ENCODE measurements at regions not wholly inside any gene's neighbourhood (a gene's known extent, or its start where the extent isn't known, plus 50 kb on each side); places are given as distances from the start of the nearest gene placed in this dataset.

DNA sequence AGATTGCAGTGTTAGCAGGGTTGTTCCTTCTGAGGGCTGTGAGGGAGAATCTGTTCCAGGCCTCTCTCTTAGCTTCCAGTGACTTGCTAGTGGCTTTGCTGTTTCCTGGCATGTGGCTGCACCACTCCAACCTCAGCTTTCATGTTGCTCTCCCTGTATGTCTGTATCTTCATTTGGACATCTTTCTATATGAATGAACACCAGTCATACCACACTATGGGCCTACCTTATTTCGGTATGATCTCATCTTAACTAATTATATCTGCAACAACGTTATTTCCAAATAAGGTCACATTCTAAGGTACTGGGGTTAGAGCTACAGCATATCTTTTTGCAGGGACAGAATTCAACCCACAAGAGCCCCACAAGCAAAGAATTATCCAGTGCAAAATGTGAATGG is 356.7 kb upstream of the UMPS start:
- Histone ChIP-seq H3K27ac (ENCODE audit: low read length) (no peak overlapping the region), H3K36me3 (ENCODE audit: control insufficient read depth, insufficient read depth, low read length) (no peaks in the 10 kb centered on the region), H3K4me3 (ENCODE audit: low read depth in 2 of 2, low read length in 2 of 2) (no peak overlapping the region), H3K4me1 (ENCODE audit: control insufficient read depth, insufficient read depth, low read length) (no peaks in the 10 kb centered on the region), H3K27me3 (ENCODE audit: control insufficient read depth, insufficient read depth, low read length) (peaks cover 13% of the 10 kb centered on the region), H3K9me3 (ENCODE audit: control insufficient read depth, insufficient read depth, low read depth, low read length) (0 out of 2 replicates have a peak, but pooled peaks cover 4% of the 10 kb centered on the region)
- in situ Hi-C loops (cut with HindIII; ENCODE audit: low pct_unique_long_range_greater_than_20kb, low sequenced_read_pairs) (no loop called here), intact Hi-C loops (cut with micrococcal nuclease; ENCODE audit: unreplicated experiment) (no loop called here)
- TF ChIP-seq, protein P1, sequence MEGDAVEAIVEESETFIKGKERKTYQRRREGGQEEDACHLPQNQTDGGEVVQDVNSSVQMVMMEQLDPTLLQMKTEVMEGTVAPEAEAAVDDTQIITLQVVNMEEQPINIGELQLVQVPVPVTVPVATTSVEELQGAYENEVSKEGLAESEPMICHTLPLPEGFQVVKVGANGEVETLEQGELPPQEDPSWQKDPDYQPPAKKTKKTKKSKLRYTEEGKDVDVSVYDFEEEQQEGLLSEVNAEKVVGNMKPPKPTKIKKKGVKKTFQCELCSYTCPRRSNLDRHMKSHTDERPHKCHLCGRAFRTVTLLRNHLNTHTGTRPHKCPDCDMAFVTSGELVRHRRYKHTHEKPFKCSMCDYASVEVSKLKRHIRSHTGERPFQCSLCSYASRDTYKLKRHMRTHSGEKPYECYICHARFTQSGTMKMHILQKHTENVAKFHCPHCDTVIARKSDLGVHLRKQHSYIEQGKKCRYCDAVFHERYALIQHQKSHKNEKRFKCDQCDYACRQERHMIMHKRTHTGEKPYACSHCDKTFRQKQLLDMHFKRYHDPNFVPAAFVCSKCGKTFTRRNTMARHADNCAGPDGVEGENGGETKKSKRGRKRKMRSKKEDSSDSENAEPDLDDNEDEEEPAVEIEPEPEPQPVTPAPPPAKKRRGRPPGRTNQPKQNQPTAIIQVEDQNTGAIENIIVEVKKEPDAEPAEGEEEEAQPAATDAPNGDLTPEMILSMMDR (IDR thresholded peaks at IDR 0.05), result no peak
- TF ChIP-seq TCF7L2 (IDR thresholded peaks at IDR 0.05; ENCODE audit: low read depth, low read length) (no peak), POLR2AphosphoS5 (IDR thresholded peaks at IDR 0.05; ENCODE audit: low read depth, low read length) (no peak), SIN3A (IDR thresholded peaks at IDR 0.05; ENCODE audit: borderline replicate concordance, insufficient read depth, low read depth, low read length) (no peak)
- TF ChIP-seq, protein P2, sequence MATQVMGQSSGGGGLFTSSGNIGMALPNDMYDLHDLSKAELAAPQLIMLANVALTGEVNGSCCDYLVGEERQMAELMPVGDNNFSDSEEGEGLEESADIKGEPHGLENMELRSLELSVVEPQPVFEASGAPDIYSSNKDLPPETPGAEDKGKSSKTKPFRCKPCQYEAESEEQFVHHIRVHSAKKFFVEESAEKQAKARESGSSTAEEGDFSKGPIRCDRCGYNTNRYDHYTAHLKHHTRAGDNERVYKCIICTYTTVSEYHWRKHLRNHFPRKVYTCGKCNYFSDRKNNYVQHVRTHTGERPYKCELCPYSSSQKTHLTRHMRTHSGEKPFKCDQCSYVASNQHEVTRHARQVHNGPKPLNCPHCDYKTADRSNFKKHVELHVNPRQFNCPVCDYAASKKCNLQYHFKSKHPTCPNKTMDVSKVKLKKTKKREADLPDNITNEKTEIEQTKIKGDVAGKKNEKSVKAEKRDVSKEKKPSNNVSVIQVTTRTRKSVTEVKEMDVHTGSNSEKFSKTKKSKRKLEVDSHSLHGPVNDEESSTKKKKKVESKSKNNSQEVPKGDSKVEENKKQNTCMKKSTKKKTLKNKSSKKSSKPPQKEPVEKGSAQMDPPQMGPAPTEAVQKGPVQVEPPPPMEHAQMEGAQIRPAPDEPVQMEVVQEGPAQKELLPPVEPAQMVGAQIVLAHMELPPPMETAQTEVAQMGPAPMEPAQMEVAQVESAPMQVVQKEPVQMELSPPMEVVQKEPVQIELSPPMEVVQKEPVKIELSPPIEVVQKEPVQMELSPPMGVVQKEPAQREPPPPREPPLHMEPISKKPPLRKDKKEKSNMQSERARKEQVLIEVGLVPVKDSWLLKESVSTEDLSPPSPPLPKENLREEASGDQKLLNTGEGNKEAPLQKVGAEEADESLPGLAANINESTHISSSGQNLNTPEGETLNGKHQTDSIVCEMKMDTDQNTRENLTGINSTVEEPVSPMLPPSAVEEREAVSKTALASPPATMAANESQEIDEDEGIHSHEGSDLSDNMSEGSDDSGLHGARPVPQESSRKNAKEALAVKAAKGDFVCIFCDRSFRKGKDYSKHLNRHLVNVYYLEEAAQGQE (IDR thresholded peaks at IDR 0.05; ENCODE audit: insufficient read depth in 1 of 2, low read depth in 2 of 2, low read length in 1 of 2), result no peak
- ChIA-PET POLR2A (interaction anchor here (0.7 kb wide), 1 partner anchor 45 kb away, joined by 13 read pairs; no protein-coding TSS in a partner anchor), CTCF (no interaction called here)
- no peak for ATAC-seq
- no peak for DNase-seq (ENCODE audit: low read depth, low spot score)
- no TSS peak for BruUV-seq (replicated peaks)

DNA sequence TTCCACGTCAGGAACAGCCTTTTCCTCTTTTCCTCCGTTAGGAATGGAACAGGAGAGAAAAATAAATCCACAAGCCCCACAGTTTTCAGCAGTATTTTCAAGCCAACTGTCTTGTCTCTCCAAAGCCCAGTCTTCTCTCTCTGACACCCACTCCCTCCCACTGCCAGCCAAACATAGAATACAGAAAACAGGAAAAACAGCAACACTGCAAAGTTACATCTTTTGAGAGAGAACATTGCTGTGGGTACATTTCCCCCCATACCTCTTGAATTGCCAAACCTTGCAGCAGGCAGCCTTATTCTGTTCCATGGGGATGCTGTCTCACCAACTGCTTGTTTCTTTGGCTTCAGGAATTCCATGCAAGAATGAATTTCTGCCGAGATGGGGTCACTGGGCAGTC is 355.7 kb upstream of the UMPS start:
- no TSS peak for BruUV-seq (replicated peaks)
- in situ Hi-C loops (cut with HindIII; ENCODE audit: low pct_unique_long_range_greater_than_20kb, low sequenced_read_pairs) (no loop called here), intact Hi-C loops (cut with micrococcal nuclease; ENCODE audit: unreplicated experiment) (no loop called here)
- no peaks in the 10 kb centered on the region for H3K4me1 ChIP-seq (ENCODE audit: control insufficient read depth, insufficient read depth, low read length)
- ATAC-seq (no peak), DNase-seq (ENCODE audit: low read depth, low spot score) (no peak)
- 0 out of 2 replicates have a peak, but pooled peaks cover 4% of the 10 kb centered on the region for H3K9me3 ChIP-seq (ENCODE audit: control insufficient read depth, insufficient read depth, low read depth, low read length)
- TF ChIP-seq POLR2AphosphoS5 (IDR thresholded peaks at IDR 0.05; ENCODE audit: low read depth, low read length) (no peak), SIN3A (IDR thresholded peaks at IDR 0.05; ENCODE audit: borderline replicate concordance, insufficient read depth, low read depth, low read length) (no peak)
- TF ChIP-seq, protein P2 (IDR thresholded peaks at IDR 0.05; ENCODE audit: insufficient read depth in 1 of 2, low read depth in 2 of 2, low read length in 1 of 2), result no peak
- TF ChIP-seq, protein P1 (IDR thresholded peaks at IDR 0.05), result no peak
- H3K27ac ChIP-seq (ENCODE audit: low read length), result no peak overlapping the region
- H3K27me3 ChIP-seq (ENCODE audit: control insufficient read depth, insufficient read depth, low read length), result peaks cover 16% of the 10 kb centered on the region
- no peak overlapping the region for H3K4me3 ChIP-seq (ENCODE audit: low read depth in 2 of 2, low read length in 2 of 2)
- H3K36me3 ChIP-seq (ENCODE audit: control insufficient read depth, insufficient read depth, low read length), result no peaks in the 10 kb centered on the region
- POLR2A ChIA-PET, result no interaction called here
- CTCF ChIA-PET, result no interaction called here
